ENCODE measurements at regions not wholly inside any gene's neighbourhood (a gene's known extent, or its start where the extent isn't known, plus 50 kb on each side); places are given as distances from the start of the nearest gene placed in this dataset.

DNA sequence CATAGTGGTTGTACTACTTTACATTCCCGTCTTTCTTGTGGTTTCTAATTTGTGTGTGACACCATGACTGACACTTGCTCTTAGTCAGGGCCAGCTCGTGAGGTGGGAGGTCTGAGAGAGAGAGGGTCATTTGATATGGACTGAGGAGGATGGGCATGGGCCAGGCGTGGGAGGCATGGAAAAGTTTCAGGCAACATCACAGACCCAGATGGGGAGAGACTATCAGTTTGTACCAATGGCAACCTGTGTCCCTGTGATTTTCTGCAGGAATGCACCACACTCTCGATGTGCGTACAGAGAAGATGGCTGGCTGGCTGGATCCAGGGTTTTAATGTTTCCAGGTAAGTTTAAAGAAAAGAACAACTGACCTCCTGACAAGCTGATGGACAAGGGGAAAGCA lies 273.6 kb downstream of the CYRIA start:
- TF ChIP-seq, protein P1, sequence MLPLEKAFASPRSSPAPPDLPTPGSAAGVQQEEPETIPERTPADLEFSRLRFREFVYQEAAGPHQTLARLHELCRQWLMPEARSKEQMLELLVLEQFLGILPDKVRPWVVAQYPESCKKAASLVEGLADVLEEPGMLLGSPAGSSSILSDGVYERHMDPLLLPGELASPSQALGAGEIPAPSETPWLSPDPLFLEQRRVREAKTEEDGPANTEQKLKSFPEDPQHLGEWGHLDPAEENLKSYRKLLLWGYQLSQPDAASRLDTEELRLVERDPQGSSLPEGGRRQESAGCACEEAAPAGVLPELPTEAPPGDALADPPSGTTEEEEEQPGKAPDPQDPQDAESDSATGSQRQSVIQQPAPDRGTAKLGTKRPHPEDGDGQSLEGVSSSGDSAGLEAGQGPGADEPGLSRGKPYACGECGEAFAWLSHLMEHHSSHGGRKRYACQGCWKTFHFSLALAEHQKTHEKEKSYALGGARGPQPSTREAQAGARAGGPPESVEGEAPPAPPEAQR (tag by site-specific recombination; IDR thresholded peaks at IDR 0.05): no peak
- TF ChIP-seq ZNF514 (tag by site-specific recombination; IDR thresholded peaks at IDR 0.05) (no peak), ZNF24 (tag by site-specific recombination; IDR thresholded peaks at IDR 0.05) (no peak), ZSCAN23 (tag by site-specific recombination; IDR thresholded peaks at IDR 0.05) (no peak), ZNF324 (tag by site-specific recombination; IDR thresholded peaks at IDR 0.05) (no peak)
- TF ChIP-seq, protein P2, sequence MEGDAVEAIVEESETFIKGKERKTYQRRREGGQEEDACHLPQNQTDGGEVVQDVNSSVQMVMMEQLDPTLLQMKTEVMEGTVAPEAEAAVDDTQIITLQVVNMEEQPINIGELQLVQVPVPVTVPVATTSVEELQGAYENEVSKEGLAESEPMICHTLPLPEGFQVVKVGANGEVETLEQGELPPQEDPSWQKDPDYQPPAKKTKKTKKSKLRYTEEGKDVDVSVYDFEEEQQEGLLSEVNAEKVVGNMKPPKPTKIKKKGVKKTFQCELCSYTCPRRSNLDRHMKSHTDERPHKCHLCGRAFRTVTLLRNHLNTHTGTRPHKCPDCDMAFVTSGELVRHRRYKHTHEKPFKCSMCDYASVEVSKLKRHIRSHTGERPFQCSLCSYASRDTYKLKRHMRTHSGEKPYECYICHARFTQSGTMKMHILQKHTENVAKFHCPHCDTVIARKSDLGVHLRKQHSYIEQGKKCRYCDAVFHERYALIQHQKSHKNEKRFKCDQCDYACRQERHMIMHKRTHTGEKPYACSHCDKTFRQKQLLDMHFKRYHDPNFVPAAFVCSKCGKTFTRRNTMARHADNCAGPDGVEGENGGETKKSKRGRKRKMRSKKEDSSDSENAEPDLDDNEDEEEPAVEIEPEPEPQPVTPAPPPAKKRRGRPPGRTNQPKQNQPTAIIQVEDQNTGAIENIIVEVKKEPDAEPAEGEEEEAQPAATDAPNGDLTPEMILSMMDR (tag by site-specific recombination; IDR thresholded peaks at IDR 0.05): no peak
